IMR-90 (cell line): ENCODE measurements at regions not wholly inside any gene's neighbourhood (a gene's known extent, or its start where the extent isn't known, plus 50 kb on each side); places are given as distances from the start of the nearest gene placed in this dataset.

ENCODE experiments used
- ATAC-seq: fragments of 200-7000 bp; cut with Tn5 transposase; 2 replicates; pipeline ENCODE4 v1.9.1; 2020; ENCODE audit warnings: low read depth, mild to moderate bottlenecking, moderate library complexity
- BruUV-seq: library from RNA; stranded (reverse); fragments of 400-500 nt; replicated peaks from 2 replicates; lab custom pipeline; 2021; lab: Mats Ljungman, UMichigan
- CTCF ChIA-PET: fragments of 300-600 bp; formaldehyde crosslinking; extraction: SDS; loops from one replicate; lab custom pipeline; 2021; ENCODE audit warnings: antibody characterized with exemption; lab: Yijun Ruan, JAX
- POLR2A ChIA-PET: fragments of 300-600 bp; sonication (Branson Sonifier 250); formaldehyde crosslinking; loops from one replicate; lab custom pipeline; 2022; ENCODE audit warnings: antibody characterized with exemption; ENCODE audit not compliant: unreplicated experiment; lab: Charles Lee
- DNase-seq: peaks from one replicate; pipeline ENCODE4 v3.0.0; 2013
- H2AFZ ChIP-seq: replicated peaks from 2 replicates; pipeline ENCODE3; 2013; ENCODE audit warnings: low read length, mild to moderate bottlenecking; ENCODE audit not compliant: poor library complexity
- H2AK5ac ChIP-seq: 2 replicates; pipeline ENCODE4 v1.6.1; 2013; ENCODE audit warnings: low read depth, low read length, inconsistent platforms
- H2AK9ac ChIP-seq: replicated peaks from 2 replicates; pipeline ENCODE3; 2013; ENCODE audit warnings: mild to moderate bottlenecking, low read depth, low read length, moderate library complexity; ENCODE audit not compliant: poor library complexity
- H2BK120ac ChIP-seq: 2 replicates; pipeline ENCODE4 v1.6.1; 2013; ENCODE audit warnings: low read depth, low read length, inconsistent platforms
- H2BK15ac ChIP-seq: 3 replicates; pipeline ENCODE4 v1.6.1; 2013; ENCODE audit warnings: low read depth, low read length, inconsistent platforms
- H2BK20ac ChIP-seq: 2 replicates; pipeline ENCODE4 v1.6.1; 2013; ENCODE audit warnings: low read depth, mild to moderate bottlenecking, inconsistent platforms, low read length, moderate library complexity
- H2BK5ac ChIP-seq: 2 replicates; pipeline ENCODE4 v1.6.1; 2013; ENCODE audit warnings: mild to moderate bottlenecking, low read depth, low read length, inconsistent platforms; ENCODE audit not compliant: poor library complexity, severe bottlenecking
- H3K14ac ChIP-seq: replicated peaks from 2 replicates; pipeline ENCODE4 v1.6.1; 2013; ENCODE audit warnings: low read depth, low read length, inconsistent platforms
- H3K18ac ChIP-seq: 2 replicates; pipeline ENCODE4 v1.6.1; 2013; ENCODE audit warnings: low read depth, low read length, control low read depth
- H3K23ac ChIP-seq: 2 replicates; pipeline ENCODE4 v1.6.1; 2013; ENCODE audit warnings: low read depth, low read length, inconsistent platforms
- H3K27ac ChIP-seq: 2 replicates; pipeline ENCODE4 v1.5.1; 2013; ENCODE audit warnings: mild to moderate bottlenecking, control low read depth, low read length; ENCODE audit not compliant: insufficient read depth
- H3K27me3 ChIP-seq: 2 replicates; pipeline ENCODE4 v1.6.1; 2013; ENCODE audit warnings: low read length; ENCODE audit not compliant: control insufficient read depth, insufficient read depth
- H3K36me3 ChIP-seq: 2 replicates; pipeline ENCODE4 v1.6.1; 2013; ENCODE audit warnings: low read length, mixed read lengths; ENCODE audit not compliant: control insufficient read depth, insufficient read depth
- H3K4ac ChIP-seq: 2 replicates; pipeline ENCODE4 v1.6.1; 2013; ENCODE audit warnings: low read depth, low read length, inconsistent platforms
- H3K4me1 ChIP-seq: 2 replicates; pipeline ENCODE4 v1.6.1; 2013; ENCODE audit warnings: low read length, mixed read lengths; ENCODE audit not compliant: control insufficient read depth, insufficient read depth
- H3K4me2 ChIP-seq: 2 replicates; pipeline ENCODE4 v1.6.1; 2013; ENCODE audit warnings: low read depth, mild to moderate bottlenecking, control low read depth, low read length, moderate library complexity
- H3K4me3 ChIP-seq: 2 replicates; pipeline ENCODE4 v1.5.1; 2013; ENCODE audit warnings: low read depth, mild to moderate bottlenecking, control low read depth, low read length, moderate library complexity; ENCODE audit not compliant: insufficient read depth
- H3K56ac ChIP-seq: 2 replicates; pipeline ENCODE4 v1.6.1; 2013; ENCODE audit warnings: low read length, inconsistent platforms; ENCODE audit not compliant: insufficient read depth; ENCODE audit errors: extremely low read depth
- H3K79me1 ChIP-seq, 2 experiments: 2 replicates each; pipeline ENCODE4 v1.6.1; 2013; ENCODE audit warnings: low read length in 2 of 2, inconsistent platforms in 1 of 2, low read depth in 1 of 2
- H3K9ac ChIP-seq: 2 replicates; pipeline ENCODE4 v1.6.1; 2013; ENCODE audit warnings: low read depth, low read length, control low read depth
- H3K9me1 ChIP-seq: 2 replicates; pipeline ENCODE4 v1.6.1; 2013; ENCODE audit warnings: low read length, inconsistent platforms; ENCODE audit not compliant: insufficient read depth
- H3K9me3 ChIP-seq: 2 replicates; pipeline ENCODE4 v1.6.1; 2013; ENCODE audit warnings: low read length; ENCODE audit not compliant: control insufficient read depth, insufficient read depth
- H4K20me1 ChIP-seq: 2 replicates; pipeline ENCODE4 v1.6.1; 2013; ENCODE audit warnings: low read length, inconsistent platforms; ENCODE audit not compliant: insufficient read depth
- H4K5ac ChIP-seq: 2 replicates; pipeline ENCODE4 v1.6.1; 2013; ENCODE audit warnings: mild to moderate bottlenecking, low read depth, low read length, control low read depth
- H4K8ac ChIP-seq, 2 experiments: 2 replicates each; pipeline ENCODE4 v1.6.1; 2013; ENCODE audit warnings: low read depth in 2 of 2, low read length in 2 of 2, control low read depth in 1 of 2, inconsistent platforms in 1 of 2
- H4K91ac ChIP-seq: 2 replicates; pipeline ENCODE4 v1.6.1; 2013; ENCODE audit warnings: low read depth, low read length, inconsistent platforms; ENCODE audit not compliant: insufficient read depth
- CEBPB ChIP-seq: IDR thresholded peaks from 2 replicates; pipeline ENCODE4 v1.6.1; 2012; ENCODE audit warnings: low read depth, low read length, improper control_type of control experiment
- FOS ChIP-seq: fragments of 150-350 bp; IDR thresholded peaks from 2 replicates; pipeline ENCODE4 v1.6.1; 2016; ENCODE audit warnings: low read depth, low read length
- WGBS, 2 experiments: methylation state at CpG; one replicate each; pipeline versions ENCODE4 v1.1.5 to v1.1.7; 2013; ENCODE audit warnings: missing lambda C conversion rate in 2 of 2; ENCODE audit not compliant: insufficient read length in 1 of 2; ENCODE audit errors: extremely low coverage in 2 of 2; 5-methylcytosine and 5-hydroxymethylcytosine counted together
- dilution Hi-C: fragments of 300-500 bp; cut with HindIII; formaldehyde crosslinking; loops from one replicate; pipeline ENCODE4 v1.14.3; 2018; ENCODE audit warnings: low sequenced_read_pairs; ENCODE audit not compliant: unreplicated experiment
- in situ Hi-C: fragments of 300-500 bp; cut with MboI; formaldehyde crosslinking; loops from 3 replicates; pipeline ENCODE4 v1.14.3; 2019; ENCODE audit warnings: low sequenced_read_pairs, inconsistent platforms, mixed read lengths
- intact Hi-C: fragments of 100-400 bp; cut with micrococcal nuclease; formaldehyde crosslinking; loops from 2 replicates; pipeline ENCODE4 v1.10.0; 2022

- ATAC-seq (peak; percentile 80), DNase-seq (peak; percentile 89)
- ChIA-PET CTCF (interaction anchor here (1.5 kb wide), 1 partner anchor 122 kb away, joined by 4 read pairs; no protein-coding TSS in a partner anchor), POLR2A (no interaction called here)
- Histone ChIP-seq H2AFZ (peak overlapping the region; percentile 78), H2BK120ac (peak overlapping the region; percentile 89), H3K4me1 (peaks cover 6% of the 10 kb centered on the region; the same call in 1 of the 2 replicates), H4K91ac (peak overlapping the region; percentile 75), H3K4me3 (no peak overlapping the region), H2AK5ac (peak overlapping the region; percentile 68; the same call in 1 of the 2 replicates), H3K9me1 (no peaks in the 10 kb centered on the region; the same call in 1 of the 2 replicates), H2AK9ac (no peak overlapping the region), H3K23ac (peak overlapping the region; percentile 84), H3K18ac (peak overlapping the region; percentile 93), H3K36me3 (no peaks in the 10 kb centered on the region), H2BK15ac (peak overlapping the region; percentile 97), H3K9ac (no peak overlapping the region), H3K4ac (peak overlapping the region; percentile 71; the same call in 1 of the 2 replicates), H2BK20ac (peak overlapping the region; percentile 93), H3K56ac (no peak overlapping the region), H3K14ac (peak overlapping the region; percentile 88), H3K9me3 (no peaks in the 10 kb centered on the region), H2BK5ac (peak overlapping the region; percentile 94), H3K79me1 (no peaks in the 10 kb centered on the region), H4K20me1 (no peaks in the 10 kb centered on the region), H3K4me2 (peak overlapping the region; percentile 57; the same call in 1 of the 2 replicates), H4K8ac (peak overlapping the region; percentile 10 to 57; a peak in 3 of 4 replicates), H4K5ac (peak overlapping the region; percentile 81; the same call in 1 of the 2 replicates), H3K27me3 (no peaks in the 10 kb centered on the region), H3K27ac (peak overlapping the region; percentile 36; the same call in 1 of the 2 replicates)
- TF ChIP-seq CEBPB (peak; percentile 87), FOS (no peak)
- dilution Hi-C loops (no loop called here), intact Hi-C loops (no loop called here), in situ Hi-C loops (no loop called here)
- WGBS, 2 experiments: no CpG with 5 or more reads among the region's 4 CpGs
- BruUV-seq: no TSS peak
Measured at GRCh38 chr6:140979642-140980091, 1153.1 kb upstream of the GJE1 start.
